ENCODE measurements at regions not wholly inside any gene's neighbourhood (a gene's known extent, or its start where the extent isn't known, plus 50 kb on each side); places are given as distances from the start of the nearest gene placed in this dataset.

DNA sequence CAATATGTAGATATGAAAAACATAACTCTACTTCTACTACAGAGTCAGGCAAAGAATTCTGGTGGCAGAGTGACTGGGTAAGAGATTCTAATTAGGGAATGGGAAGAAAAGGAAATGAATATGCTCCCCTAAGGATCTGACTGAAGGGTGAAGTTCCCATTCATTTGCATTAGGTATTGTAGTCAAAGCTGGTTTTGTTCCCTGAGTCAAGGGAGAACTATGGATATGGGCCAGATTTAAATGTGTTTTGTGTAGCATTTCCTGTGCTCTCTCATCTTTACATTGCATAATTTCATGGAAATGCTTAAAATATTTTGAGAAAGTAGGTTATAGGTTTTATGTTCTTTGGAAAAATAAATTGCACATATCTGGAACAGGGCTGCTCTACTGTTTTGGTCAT is 299.7 kb downstream of the BTBD3 start:
- no peaks in the 10 kb centered on the region for H3K36me3 ChIP-seq (ENCODE audit: control insufficient read depth in 2 of 2, insufficient read depth in 1 of 2, low read length in 2 of 2)

GRCh38 chr20:12219798-12220197 is 302.1 kb downstream of the BTBD3 start:
- POLR2A ChIA-PET: no interaction called here
- no peaks in the 10 kb centered on the region for H3K36me3 ChIP-seq (ENCODE audit: control insufficient read depth in 2 of 2, insufficient read depth in 1 of 2, low read length in 2 of 2)

More for the DNA sequence above, 299.7 kb downstream of the BTBD3 start:
- Histone ChIP-seq H3K4me3 (ENCODE audit: low read depth, low read length) (no peak overlapping the region), H3K4me1 (ENCODE audit: control insufficient read depth, insufficient read depth, low read length) (no peaks in the 10 kb centered on the region), H3K27ac (ENCODE audit: extremely low read depth, low read depth, low read length) (no peak overlapping the region), H3K9me3 (ENCODE audit: control insufficient read depth, insufficient read depth, low read depth, low read length) (no peaks in the 10 kb centered on the region)
- ChIA-PET CTCF (interaction anchor here (0.6 to 1.3 kb wide), 3 partner anchors 10 to 14 kb away, joined by 3 to 4 read pairs (median 3); no protein-coding TSS in a partner anchor), POLR2A (no interaction called here)
- TF ChIP-seq ZNF747 (tag by site-specific recombination; IDR thresholded peaks at IDR 0.05) (no peak), YY2 (tag by site-specific recombination; IDR thresholded peaks at IDR 0.05) (no peak), ZNF48 (tag by site-specific recombination; IDR thresholded peaks at IDR 0.05) (no peak), ZNF658 (tag by site-specific recombination; IDR thresholded peaks at IDR 0.05) (no peak)

GRCh38 chr20:12223057-12223456 is 305.4 kb downstream of the BTBD3 start:
- no peaks in the 10 kb centered on the region for H3K36me3 ChIP-seq (ENCODE audit: control insufficient read depth in 2 of 2, insufficient read depth in 1 of 2, low read length in 2 of 2)
- H3K9me3 ChIP-seq (ENCODE audit: control insufficient read depth, insufficient read depth, low read depth, low read length): no peaks in the 10 kb centered on the region
- TF ChIP-seq ZNF549 (tag by site-specific recombination; IDR thresholded peaks at IDR 0.05) (no peak), ZSCAN30 (tag by site-specific recombination; IDR thresholded peaks at IDR 0.05) (no peak), ZNF114 (tag by site-specific recombination; IDR thresholded peaks at IDR 0.05) (no peak), ZBTB49 (tag by site-specific recombination; IDR thresholded peaks at IDR 0.05; ENCODE audit: low read depth) (no peak), ZNF544 (tag by site-specific recombination; IDR thresholded peaks at IDR 0.05) (no peak), ZNF596 (tag by site-specific recombination; IDR thresholded peaks at IDR 0.05) (no peak)
- H3K4me3 ChIP-seq (ENCODE audit: low read depth, low read length): no peak overlapping the region
- H3K27ac ChIP-seq (ENCODE audit: extremely low read depth, low read depth, low read length): no peak overlapping the region
- no peaks in the 10 kb centered on the region for H3K4me1 ChIP-seq (ENCODE audit: control insufficient read depth, insufficient read depth, low read length)
- ChIA-PET POLR2A (no interaction called here), CTCF (no interaction called here)

More at GRCh38 chr20:12219798-12220197, 302.1 kb downstream of the BTBD3 start:
- no peaks in the 10 kb centered on the region for H3K9me3 ChIP-seq (ENCODE audit: control insufficient read depth, insufficient read depth, low read depth, low read length)
- H3K4me3 ChIP-seq (ENCODE audit: low read depth, low read length): no peak overlapping the region
- TF ChIP-seq GLIS1 (tag by site-specific recombination; IDR thresholded peaks at IDR 0.05): no peak
- no peak for TF ChIP-seq ZNF174 (tag by site-specific recombination; IDR thresholded peaks at IDR 0.05)
- TF ChIP-seq ZNF76 (tag by site-specific recombination; IDR thresholded peaks at IDR 0.05; ENCODE audit: borderline replicate concordance, low read depth): no peak
- TF ChIP-seq KLF9 (tag by site-specific recombination; IDR thresholded peaks at IDR 0.05; ENCODE audit: low read depth): no peak
- TF ChIP-seq, protein P1, sequence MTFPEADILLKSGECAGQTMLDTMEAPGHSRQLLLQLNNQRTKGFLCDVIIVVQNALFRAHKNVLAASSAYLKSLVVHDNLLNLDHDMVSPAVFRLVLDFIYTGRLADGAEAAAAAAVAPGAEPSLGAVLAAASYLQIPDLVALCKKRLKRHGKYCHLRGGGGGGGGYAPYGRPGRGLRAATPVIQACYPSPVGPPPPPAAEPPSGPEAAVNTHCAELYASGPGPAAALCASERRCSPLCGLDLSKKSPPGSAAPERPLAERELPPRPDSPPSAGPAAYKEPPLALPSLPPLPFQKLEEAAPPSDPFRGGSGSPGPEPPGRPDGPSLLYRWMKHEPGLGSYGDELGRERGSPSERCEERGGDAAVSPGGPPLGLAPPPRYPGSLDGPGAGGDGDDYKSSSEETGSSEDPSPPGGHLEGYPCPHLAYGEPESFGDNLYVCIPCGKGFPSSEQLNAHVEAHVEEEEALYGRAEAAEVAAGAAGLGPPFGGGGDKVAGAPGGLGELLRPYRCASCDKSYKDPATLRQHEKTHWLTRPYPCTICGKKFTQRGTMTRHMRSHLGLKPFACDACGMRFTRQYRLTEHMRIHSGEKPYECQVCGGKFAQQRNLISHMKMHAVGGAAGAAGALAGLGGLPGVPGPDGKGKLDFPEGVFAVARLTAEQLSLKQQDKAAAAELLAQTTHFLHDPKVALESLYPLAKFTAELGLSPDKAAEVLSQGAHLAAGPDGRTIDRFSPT (tag by site-specific recombination; IDR thresholded peaks at IDR 0.05): no peak
- no peak for TF ChIP-seq ZNF266 (tag by site-specific recombination; IDR thresholded peaks at IDR 0.05; ENCODE audit: low read depth)
- no peak for TF ChIP-seq ZNF664 (tag by site-specific recombination; IDR thresholded peaks at IDR 0.05)
- TF ChIP-seq ZNF785 (tag by site-specific recombination; IDR thresholded peaks at IDR 0.05): no peak
- TF ChIP-seq ZNF623 (tag by site-specific recombination; IDR thresholded peaks at IDR 0.05): no peak
- no peak for TF ChIP-seq ZBTB11 (tag by site-specific recombination; conservative IDR thresholded peaks at IDR 0.05; ENCODE audit: low read depth)
- no peak for TF ChIP-seq ZNF707 (tag by site-specific recombination; IDR thresholded peaks at IDR 0.05)
- no peak for TF ChIP-seq ZNF571 (tag by site-specific recombination; IDR thresholded peaks at IDR 0.05)
- no peaks in the 10 kb centered on the region for H3K4me1 ChIP-seq (ENCODE audit: control insufficient read depth, insufficient read depth, low read length)
- CTCF ChIA-PET: no interaction called here
- no peak overlapping the region for H3K27ac ChIP-seq (ENCODE audit: extremely low read depth, low read depth, low read length)
